ENCODE measurements at regions not wholly inside any gene's neighbourhood (a gene's known extent, or its start where the extent isn't known, plus 50 kb on each side); places are given as distances from the start of the nearest gene placed in this dataset.

GRCh38 chr11:90855531-90855930 is 632.7 kb upstream of the CHORDC1 start:
- TF ChIP-seq, protein P1, sequence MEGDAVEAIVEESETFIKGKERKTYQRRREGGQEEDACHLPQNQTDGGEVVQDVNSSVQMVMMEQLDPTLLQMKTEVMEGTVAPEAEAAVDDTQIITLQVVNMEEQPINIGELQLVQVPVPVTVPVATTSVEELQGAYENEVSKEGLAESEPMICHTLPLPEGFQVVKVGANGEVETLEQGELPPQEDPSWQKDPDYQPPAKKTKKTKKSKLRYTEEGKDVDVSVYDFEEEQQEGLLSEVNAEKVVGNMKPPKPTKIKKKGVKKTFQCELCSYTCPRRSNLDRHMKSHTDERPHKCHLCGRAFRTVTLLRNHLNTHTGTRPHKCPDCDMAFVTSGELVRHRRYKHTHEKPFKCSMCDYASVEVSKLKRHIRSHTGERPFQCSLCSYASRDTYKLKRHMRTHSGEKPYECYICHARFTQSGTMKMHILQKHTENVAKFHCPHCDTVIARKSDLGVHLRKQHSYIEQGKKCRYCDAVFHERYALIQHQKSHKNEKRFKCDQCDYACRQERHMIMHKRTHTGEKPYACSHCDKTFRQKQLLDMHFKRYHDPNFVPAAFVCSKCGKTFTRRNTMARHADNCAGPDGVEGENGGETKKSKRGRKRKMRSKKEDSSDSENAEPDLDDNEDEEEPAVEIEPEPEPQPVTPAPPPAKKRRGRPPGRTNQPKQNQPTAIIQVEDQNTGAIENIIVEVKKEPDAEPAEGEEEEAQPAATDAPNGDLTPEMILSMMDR (IDR thresholded peaks at IDR 0.05): no peak
- TF ChIP-seq EZH2 (IDR thresholded peaks at IDR 0.05; ENCODE audit: borderline replicate concordance, insufficient read depth, low read depth, low read length, poor library complexity, severe bottlenecking): no peak
